Stimulated activated CD4-positive, alpha-beta T cell treated with anti-CD3 and anti-CD28 coated beads, Interleukin-1b, Interleukin-23, amount 100 ng/mL, for 48 hours (primary cell): ENCODE measurements at regions not wholly inside any gene's neighbourhood (a gene's known extent, or its start where the extent isn't known, plus 50 kb on each side); places are given as distances from the start of the nearest gene placed in this dataset.

Experiments
- DNase-seq: peaks from one replicate; pipeline ENCODE4 v3.0.0-alpha.2; 2020

- no peak for DNase-seq
Measured at GRCh38 chr22:49137206-49137840, 690.4 kb downstream of the BRD1 start.

- no peak for DNase-seq
Measured at GRCh38 chr22:49136816-49137180, 690.9 kb downstream of the BRD1 start.

GRCh38 chr22:49136041-49136815, 691.4 kb downstream of the BRD1 start:
- DNase-seq, result no peak

GRCh38 chr22:49134076-49134475, 693.6 kb downstream of the BRD1 start:
- DNase-seq, result no peak

GRCh38 chr22:49133541-49133940, 694.1 kb downstream of the BRD1 start:
- DNase-seq, result no peak

- DNase-seq, result no peak
Measured at GRCh38 chr22:49132009-49132408, 695.7 kb downstream of the BRD1 start.

GRCh38 chr22:49129736-49130135, 697.9 kb downstream of the BRD1 start:
- no peak for DNase-seq

- no peak for DNase-seq
Measured at GRCh38 chr22:49128874-49129273, 698.8 kb downstream of the BRD1 start.

GRCh38 chr22:49124608-49125007, 703.1 kb downstream of the BRD1 start:
- DNase-seq, result no peak

GRCh38 chr22:49123621-49124192, 704.0 kb downstream of the BRD1 start:
- DNase-seq, result no peak

- no peak for DNase-seq
Measured at GRCh38 chr22:49119551-49119952, 708.1 kb downstream of the BRD1 start.

GRCh38 chr22:49118065-49118464, 709.6 kb downstream of the BRD1 start:
- DNase-seq, result no peak

- DNase-seq, result no peak
Measured at GRCh38 chr22:49117486-49117885, 710.2 kb downstream of the BRD1 start.

- DNase-seq, result no peak
Measured at GRCh38 chr22:49116486-49117120, 711.1 kb downstream of the BRD1 start.

GRCh38 chr22:49116021-49116420, 711.7 kb downstream of the BRD1 start:
- no peak for DNase-seq

GRCh38 chr22:49115197-49115596, 712.5 kb downstream of the BRD1 start:
- no peak for DNase-seq

GRCh38 chr22:49113758-49114157, 713.9 kb downstream of the BRD1 start:
- DNase-seq, result no peak

- DNase-seq, result no peak
Measured at GRCh38 chr22:49112661-49113626, 714.7 kb downstream of the BRD1 start.

- DNase-seq, result no peak
Measured at GRCh38 chr22:49112176-49112575, 715.5 kb downstream of the BRD1 start.

GRCh38 chr22:49111085-49111484, 716.6 kb downstream of the BRD1 start:
- DNase-seq, result no peak

GRCh38 chr22:49108636-49109315, 718.9 kb downstream of the BRD1 start:
- DNase-seq, result no peak

- no peak for DNase-seq
Measured at GRCh38 chr22:49107961-49108530, 719.6 kb downstream of the BRD1 start.
